NCI-H345 treated with DMSO at 0.1 percent for 48 hours (cell line): ENCODE measurements at regions not wholly inside any gene's neighbourhood (a gene's known extent, or its start where the extent isn't known, plus 50 kb on each side); places are given as distances from the start of the nearest gene placed in this dataset.

ENCODE experiments used
- DNase-seq: peaks from one replicate; lab custom pipeline; 2025; ENCODE audit not compliant: unreplicated experiment; lab: John Stamatoyannopoulos, UW

DNA sequence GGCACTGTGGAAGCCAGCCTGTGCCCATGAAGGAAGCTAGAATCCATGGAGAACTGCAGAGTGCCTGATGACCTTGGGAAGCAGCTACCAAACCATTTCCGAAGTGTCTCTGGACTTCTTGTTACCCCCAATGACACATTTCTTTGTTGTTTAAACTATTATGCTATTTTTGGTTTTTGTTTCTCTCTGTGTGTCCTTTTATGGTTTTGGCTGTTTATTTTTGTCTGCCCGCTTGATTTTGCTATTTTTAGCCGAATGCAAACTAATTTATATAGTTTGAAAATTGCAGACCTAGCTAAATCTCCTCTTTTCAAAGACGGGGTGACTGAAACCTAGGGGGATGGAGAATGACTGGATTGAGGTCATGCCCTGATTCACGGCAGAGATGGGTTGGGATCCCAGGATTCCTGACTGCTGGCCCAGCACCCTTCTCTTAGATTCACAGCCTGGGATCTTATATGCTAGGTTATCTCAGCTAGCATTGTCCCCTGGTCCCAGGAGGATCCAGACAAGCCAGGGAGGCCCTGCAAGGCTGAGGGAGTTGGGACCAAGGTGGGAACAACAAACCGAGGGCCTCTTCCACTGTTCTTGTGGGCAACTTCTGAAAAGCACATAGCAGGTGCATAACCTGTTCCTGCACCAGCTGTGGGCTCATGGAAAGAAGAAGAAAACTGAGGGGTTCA, 116.3 kb upstream of the HAAO start:
- no peak for DNase-seq

DNA sequence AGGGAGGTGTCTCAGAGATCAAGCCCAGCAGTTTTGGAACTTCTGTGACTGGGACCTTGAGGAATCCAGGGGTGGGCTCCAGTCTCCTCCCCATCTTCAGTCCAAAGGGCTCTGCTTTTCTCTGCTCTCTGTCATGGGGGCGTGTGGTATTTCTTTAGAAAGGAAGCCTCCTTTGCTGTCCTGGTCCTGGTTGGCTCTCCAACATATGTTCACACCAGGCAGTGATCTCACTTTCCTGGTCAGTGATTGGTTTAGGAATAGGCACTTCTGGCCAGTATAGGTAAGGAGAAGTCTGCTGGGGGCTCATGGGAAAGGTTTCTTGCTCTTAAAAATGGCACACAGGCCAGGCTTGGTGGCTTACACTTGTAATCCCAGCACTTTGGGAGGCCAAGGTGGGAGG, 115.5 kb upstream of the HAAO start:
- DNase-seq, result no peak

DNA sequence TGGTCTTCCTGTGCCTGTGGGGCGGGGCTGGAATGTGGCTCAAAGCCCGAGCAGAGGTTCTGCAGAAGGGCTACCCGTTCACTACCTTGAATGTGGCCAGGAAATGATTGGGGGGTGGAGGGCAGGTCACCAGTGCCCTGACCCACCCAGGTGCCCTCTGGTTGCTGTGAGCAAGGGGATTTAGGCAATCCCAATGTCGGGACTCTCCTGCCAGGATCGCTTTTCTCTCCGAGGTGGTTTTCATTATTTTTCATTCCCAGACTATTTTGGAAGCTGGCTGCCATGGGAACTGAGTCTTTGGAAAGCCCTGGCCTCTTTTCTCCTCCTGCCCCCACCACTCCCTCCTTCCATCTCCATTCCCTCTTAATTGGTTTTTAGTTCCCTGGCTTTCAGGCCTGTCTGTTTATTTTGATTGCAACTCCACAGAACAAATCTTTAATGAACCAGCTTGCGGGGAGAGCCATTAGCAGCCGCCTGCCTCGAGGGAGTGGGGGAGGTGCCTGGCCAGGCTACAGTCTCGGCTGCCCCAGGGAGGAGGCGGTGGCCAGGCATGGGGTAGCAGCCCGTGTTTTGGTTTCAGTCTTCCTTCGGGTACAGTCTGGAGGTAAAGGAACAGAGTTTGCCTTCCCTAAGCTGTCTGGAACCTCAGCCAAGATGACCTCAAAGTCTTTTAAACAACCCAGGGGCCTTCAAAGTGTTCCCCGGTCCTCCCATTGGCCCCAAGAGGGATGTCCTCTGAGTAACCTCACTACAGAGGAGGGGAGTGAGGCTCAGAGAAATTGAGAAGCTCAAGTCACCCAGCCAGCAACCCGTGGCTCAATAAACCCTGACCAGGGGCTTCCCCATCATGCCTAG, 114.4 kb upstream of the HAAO start:
- DNase-seq, result no peak

DNA sequence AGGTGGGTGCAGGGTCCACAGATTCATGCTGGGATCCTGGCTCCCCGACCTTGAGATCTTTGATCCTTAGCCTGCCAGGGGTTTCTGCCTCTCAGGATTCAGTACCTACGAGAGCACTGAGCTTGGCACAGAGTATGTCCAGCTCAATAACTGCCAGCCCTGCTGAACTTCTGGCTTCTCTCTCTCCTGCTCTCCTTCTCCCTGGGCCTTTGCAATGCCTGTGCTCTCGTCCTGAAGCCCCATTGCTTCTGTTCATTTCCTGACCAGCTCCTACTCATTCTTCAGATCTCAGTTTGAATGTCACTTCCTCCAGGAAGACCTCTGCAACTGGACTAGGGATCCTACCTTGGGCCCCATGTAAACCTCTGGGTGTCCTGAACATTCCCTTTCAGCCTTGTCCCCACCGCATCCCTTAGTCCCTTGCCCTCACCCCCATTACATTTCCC, 113.8 kb upstream of the HAAO start:
- DNase-seq, result no peak

DNA sequence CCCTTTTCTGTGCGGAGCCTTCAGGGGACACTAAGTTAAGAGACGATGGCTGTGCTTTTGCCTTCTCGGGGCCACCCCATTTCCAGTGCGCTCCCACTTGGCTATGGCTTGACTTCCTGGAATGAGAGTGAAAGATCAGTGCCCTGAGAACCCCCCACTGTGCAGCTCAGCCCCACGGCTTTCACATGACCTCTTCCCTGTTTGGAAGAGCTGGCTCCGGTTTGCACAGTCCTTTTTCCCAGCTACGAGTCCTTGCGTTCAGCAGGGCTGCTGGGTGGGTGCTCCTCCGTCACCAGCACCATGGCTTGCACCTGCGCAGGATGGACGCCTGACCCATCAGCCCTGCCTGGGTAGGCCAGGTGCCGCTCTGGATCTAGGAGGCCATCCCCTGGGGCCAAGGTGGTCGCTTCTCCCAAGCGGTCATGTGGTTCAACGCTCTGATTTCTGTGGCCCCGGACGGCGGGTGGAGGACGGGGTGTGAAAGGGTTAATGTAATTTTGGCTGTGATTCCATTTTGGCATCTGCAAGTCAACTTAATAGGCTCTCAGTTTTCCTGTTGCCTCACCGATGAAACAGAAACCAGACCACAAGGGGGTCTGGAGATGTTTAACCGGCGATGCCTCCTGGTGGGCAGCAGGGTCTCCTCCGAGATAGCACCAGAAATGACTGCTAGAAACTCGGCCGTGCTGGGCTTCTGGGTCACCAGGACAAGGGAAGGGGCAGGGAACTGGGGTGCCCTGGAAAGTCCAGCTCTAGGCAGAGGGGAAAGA, 113.1 kb upstream of the HAAO start:
- DNase-seq, result no peak

DNA sequence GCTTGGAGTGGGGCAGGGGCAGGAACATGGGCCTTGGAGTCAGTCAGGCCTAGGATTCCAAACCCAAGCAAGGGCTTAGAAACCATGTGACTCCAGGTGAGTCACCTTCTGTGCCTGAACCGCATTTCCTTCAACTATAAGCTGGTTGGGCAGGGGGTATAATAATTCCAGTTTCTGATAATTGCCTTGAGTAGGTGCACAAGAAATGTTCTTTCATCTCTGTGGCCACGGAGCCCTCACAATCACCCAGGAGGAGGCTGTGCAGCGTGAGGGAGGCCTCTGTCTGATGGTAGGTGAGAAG, 112.1 kb upstream of the HAAO start:
- DNase-seq, result no peak

DNA sequence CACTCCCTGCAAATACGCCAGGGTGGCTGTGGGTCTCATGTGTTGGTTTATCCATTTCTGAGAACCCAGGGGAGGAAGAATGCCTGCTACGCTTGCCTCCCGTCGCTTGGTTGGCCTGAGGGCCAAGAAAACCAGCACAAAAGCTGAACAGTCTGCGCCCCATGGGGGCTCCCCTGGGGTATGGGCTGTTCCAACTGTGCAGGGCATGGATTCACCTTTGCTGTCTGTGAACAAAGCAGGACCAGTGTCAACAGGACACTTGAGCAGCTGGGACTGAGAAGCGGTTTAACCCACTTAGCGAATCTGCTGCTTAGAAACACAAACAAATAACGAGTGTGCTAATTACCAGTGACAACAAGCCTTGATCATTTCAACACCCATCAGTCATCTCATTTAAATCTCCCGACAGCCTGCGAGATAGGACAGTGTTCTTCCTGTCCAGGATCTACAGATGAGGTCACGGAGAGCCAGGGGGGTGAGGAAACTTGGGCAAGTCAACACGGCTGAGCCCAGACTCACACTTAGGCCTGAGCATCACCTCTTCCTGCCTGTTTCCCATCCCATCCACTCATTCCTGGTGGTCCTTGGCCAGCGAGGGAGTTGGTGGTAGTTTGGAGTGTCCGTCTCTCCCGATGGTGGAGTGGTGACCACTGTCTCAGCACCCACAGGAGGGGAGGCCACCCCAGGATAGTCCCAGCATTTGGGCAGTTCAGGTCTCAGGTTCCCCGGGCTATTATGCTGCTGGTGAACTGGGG, 111.6 kb upstream of the HAAO start:
- DNase-seq, result peak; percentile 86

DNA sequence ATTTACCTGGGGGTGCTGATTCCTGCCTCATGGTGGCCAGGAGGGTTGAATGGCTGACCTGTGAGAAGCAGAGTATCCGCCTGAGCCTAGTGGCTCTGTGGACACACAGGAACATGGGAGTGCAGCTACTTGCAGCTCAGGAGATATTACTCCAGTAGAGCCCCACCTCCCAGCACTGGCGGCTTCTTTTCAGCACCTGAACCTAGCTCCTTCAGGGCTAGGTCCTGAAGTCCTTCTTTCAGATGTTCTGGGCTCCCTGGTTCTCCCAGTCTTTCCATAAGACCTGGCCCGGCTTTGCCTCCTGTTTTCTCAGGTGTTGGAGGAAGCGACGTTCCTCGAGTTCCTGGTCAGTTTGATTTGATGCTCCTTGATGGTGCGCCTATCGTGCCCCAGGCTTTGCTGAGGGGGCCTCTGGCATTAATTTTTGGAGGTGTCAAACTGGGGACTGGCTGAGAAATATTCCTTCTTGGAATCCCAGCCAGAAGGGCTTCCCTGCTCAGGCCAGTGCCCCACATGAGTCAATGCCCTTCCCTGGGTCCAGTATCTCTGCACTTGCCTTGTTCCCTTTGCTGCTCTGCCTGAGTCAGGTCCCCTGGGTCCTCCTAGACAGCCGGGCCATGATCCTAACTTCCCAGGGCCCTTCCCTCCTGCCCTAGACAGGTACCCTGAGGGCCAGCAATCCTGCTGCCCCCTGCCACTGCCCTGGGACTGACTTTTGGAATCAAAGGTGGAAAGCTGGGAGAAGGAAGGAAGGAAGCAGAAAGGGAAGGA, 110.7 kb upstream of the HAAO start:
- no peak for DNase-seq

DNA sequence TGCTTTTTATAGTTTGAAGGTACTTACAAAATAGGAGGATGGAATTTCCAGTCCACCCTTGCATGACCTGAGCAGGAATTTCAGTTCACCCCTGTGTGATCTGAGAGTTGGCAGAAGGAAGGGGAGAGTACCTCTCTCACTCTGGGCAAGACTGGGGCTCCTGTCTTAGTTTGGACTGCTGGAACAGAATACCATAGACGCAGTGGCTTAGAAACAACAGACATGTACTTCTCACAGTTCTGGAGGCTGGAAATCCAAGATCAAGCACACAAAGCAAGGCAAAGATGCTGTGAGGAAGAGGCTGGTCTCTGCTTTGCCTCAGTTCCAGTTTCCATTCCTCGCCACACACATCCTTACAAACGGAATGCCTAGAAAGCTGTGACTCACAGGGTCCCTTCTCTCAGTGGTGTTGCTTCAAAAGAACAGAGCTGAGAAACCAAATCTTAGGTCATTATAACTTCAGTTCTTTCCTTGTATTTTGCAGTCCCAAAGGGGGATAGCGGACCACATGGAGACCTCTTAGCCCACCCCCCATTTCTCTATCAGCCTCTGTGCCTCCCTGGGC, 108.8 kb upstream of the HAAO start:
- DNase-seq, result no peak

DNA sequence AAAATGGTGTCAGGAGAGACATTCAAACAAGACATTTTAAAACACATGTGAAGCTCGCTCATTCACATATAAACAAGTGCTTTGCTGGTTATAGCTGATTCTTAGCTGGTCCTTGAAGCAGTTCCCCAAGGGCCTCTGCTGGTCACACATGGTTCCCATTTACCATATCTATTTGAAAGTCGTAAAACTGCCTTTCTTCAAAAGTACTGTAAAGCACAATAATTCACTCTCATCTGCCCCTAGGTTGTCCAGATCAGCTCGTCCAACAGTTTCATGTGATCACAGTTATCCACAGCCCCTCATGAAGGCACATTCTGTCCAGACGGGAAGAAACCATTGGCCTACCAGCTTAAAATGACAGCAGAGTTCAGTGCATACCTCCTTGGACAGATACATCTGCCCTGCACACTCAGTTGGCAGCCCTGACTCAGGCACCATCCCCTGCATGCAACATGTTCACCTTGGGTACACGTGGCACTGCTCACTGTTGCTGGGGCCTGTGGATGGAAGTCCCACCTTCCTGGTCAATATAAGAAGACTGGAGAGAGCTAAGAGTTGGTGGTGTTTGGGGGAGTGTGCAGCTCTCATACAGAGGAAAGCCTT, 108.0 kb upstream of the HAAO start:
- DNase-seq, result no peak

DNA sequence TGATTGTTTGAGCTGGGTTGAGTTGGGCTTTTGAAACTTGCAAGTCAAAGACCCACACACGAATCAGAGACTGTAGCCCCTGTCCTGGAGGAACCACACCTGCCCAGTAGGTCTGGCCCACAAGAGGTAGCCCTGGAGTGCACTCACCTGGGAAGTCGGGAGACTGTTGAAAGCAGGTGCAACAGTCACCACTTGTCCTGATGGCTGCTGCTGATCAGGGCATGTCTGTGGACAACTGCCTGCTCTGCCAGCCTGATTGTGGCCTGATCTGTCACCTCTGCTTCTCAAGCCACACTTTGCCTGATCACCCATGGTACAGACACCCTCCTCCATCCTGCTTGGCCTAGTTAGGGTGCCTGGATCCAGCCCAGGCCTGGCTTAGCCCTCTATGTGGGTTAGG, 105.0 kb upstream of the HAAO start:
- DNase-seq, result no peak

DNA sequence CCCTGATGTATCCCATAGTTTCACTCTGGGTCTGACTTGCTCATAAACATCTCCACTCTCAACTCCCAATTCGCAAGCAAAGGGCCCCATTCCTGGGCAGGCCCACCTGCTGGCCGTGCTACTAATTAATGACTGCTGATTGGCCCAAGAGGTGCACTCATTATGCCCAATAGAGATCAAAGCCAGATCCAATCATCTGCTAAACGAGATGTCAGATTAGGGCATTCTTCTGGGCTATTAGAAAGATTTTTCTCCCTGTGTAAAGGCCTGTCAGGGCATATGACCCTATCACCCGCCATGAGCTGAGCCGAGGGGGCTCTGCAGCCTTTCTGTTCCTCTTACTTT, 103.4 kb upstream of the HAAO start:
- no peak for DNase-seq

DNA sequence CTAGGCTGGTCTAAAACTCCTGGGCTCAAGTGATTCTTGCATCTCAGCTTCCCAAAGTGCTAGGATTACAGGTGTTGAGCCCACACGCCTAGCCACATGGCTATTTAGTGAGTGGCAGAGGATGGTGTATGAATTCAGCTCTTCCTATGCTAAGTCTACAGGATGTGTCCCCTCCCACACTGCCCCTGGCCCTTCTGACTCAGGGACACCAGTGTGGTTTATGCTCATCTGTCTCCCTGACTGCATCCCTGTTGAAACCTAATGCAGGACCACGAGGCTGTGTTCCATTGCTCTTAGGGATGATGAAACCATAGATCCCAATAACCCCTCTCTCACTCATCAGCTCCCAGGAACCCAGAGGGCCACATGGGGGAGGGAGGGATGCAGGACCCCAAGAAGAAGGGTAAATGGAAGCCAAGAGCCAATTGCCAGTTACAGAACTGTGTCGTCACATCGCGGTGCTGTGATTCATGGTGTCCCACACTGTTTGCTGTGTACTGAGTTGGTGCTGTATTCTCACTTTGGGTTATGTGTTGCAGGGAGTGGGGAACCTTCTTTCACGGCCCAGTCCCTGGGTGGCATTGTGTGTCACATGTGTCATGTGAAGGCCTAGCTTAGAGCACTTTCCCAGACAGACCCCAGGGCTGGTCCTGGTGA, 102.9 kb upstream of the HAAO start:
- no peak for DNase-seq

DNA sequence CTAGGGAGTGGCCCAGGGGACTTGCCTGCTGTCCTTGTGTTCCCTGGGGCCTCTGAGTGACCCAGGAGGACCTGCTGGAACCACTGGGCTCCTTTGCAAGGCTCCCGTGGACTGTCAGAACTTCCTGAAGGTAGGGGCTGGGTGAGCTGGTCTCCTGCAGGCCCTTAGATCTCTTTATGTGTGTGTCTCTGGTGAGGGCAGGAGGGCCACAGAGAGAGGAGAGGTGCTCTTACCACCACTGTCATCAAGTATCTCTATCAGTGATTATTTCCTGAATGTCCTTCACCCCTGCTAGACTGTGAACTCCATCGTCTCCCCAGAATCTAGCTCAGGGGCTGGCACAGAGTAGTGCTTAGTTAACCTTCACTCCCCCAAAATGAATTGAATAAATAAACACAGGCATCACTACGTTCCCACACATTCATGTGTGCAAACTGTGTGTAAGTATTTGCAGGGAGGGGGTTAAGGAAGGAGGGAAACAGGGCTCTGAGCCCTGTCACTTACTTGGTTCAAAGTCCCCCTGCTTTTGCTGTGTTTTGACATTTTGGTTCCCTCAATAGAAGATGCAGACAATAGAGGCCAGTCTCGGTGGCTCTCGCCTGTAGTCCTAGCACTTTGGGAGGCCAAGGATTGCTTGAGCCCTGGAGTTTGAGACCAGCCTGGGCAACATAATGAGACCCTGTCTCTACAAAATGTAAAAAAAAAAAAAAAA, 100.8 kb upstream of the HAAO start:
- no peak for DNase-seq

DNA sequence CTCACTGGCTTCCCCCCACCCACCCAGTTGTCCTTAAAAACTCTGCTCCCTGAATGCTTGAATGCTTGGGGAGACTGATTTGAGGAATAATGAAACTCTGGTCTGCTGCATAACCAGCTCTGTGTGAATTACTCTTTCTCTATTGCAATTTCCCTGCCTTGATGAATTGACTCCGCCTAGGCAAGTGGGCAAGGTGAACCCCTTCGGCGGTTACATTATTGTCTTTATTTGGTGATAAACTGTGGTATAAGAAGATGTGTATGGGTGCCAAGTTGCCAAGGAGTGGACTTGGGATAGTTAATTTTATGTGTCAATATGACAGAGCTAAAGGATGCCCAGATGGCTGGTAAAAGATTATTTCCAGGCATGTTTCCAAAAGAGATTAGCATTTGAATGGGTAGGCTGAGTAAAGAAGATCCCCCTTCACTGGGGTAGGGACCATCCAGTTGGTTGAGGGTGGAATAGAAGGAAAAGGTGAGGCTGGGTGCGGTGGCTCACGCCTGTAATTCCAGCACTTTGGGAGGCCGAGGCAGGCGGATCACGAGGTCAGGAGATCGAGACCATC, 98.5 kb upstream of the HAAO start:
- DNase-seq, result no peak

DNA sequence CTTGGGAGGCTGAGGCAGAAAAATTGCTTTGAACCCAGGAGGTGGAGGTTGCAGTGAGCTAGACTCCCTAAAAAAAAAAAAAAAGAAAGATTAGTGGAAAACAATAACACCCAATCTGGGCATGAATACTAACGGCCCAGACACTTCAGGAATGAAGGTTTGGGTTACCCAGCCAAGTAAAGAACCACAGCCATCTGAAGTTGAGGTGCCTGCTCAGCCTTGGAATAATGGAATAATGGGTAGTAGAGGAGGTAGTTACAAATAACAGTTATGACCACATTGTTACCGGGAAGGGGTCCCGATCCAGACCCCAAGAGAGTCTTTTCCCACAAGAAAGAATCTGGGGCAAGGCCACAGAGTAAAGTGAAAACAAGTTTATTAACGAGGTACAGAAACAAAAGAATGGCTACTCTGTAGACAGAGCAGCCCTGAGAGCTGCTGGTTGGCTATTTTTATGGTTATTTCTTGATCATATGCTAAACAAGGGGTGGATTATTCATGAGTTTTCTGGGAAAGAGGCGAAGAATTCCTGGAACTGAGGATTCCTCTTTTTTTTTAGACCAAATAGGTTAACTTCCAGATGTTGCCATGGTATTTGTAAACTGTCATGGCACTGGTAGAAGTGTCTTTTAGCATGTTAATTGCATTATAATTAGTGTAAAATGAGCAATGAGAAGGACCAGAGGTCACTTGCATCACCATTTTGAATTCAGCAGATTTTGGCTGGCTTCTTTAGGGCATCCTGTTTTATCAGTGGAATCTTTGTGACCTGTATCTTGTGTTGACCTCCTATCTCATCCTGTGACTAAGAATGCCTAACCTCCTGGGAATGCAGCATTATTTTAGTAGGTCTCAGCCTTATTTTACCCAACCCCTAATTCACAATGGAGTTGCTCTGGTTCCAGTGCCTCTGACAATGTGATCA, 96.2 kb upstream of the HAAO start:
- DNase-seq, result no peak

DNA sequence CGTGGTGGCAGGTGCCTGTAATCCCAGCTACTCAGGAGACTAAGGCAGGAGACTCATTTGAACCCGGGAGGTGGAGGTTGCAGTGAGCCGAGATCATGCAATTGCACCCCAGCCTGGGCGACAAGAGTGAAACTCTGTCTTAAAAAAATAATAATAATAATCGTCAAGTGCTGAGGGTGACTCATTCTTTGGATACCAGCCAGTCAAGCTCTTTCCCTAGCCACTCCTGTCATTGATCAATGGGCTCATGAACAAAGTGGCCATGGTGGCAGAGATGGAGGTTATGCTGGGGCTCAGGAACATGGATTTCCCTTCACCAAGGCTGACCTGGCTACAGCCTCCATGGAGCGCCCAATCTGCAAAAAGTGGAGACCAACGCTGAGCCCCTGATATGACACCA, 94.5 kb upstream of the HAAO start:
- DNase-seq, result no peak
